ENCODE measurements at regions not wholly inside any gene's neighbourhood (a gene's known extent, or its start where the extent isn't known, plus 50 kb on each side); places are given as distances from the start of the nearest gene placed in this dataset.

DNA sequence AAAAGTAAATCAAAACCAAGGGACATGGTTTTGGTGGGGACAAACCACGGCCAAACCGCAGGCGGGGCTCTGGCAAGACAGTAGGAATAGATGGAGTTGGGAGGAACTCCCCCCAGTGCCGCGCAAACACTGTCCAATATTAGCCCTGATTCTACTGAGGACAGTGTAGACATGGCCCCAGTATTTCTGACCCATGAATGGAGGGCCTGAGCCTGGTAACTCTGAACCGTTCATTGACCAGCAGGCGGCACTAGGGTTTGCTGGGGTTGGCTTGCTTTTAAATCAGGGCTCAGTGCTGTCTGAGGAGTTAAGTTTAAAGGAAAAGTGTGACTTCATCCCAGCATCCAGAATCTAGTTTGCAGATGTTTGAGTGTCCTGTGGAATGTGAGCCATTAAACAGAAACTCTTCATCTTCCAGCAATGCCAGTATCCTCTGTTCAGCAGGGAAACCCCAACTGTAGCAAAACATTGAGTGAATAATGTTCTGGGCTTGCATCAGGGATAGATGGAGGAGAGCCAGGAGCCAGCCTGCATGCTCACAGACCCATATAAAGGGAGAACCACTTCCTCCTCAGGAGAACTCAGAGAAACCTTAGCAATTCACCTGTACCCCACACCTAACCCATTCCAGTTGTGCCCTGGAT lies 147.4 kb upstream of the PRSS58 start:
- no peak overlapping the region for H3K9ac ChIP-seq (ENCODE audit: low read depth, low read length, poor library complexity, severe bottlenecking)
- H3K4me1 ChIP-seq (ENCODE audit: insufficient read depth, low read length, poor library complexity, severe bottlenecking): peaks cover 24% of the 10 kb centered on the region
- no peaks in the 10 kb centered on the region for H4K20me1 ChIP-seq (ENCODE audit: insufficient read depth, low read length, poor library complexity, severe bottlenecking)
- H3F3A ChIP-seq (ENCODE audit: low read depth): no peaks in the 10 kb centered on the region
- H2AFZ ChIP-seq (ENCODE audit: low read length): no peak overlapping the region
- H3K9me2 ChIP-seq (replicated peaks; ENCODE audit: low read depth, low read length): no peaks in the 10 kb centered on the region
- no peak for TF ChIP-seq EZH2phosphoT487 (IDR thresholded peaks at IDR 0.05; ENCODE audit: borderline replicate concordance)
- TF ChIP-seq, protein P1, sequence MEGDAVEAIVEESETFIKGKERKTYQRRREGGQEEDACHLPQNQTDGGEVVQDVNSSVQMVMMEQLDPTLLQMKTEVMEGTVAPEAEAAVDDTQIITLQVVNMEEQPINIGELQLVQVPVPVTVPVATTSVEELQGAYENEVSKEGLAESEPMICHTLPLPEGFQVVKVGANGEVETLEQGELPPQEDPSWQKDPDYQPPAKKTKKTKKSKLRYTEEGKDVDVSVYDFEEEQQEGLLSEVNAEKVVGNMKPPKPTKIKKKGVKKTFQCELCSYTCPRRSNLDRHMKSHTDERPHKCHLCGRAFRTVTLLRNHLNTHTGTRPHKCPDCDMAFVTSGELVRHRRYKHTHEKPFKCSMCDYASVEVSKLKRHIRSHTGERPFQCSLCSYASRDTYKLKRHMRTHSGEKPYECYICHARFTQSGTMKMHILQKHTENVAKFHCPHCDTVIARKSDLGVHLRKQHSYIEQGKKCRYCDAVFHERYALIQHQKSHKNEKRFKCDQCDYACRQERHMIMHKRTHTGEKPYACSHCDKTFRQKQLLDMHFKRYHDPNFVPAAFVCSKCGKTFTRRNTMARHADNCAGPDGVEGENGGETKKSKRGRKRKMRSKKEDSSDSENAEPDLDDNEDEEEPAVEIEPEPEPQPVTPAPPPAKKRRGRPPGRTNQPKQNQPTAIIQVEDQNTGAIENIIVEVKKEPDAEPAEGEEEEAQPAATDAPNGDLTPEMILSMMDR (conservative IDR thresholded peaks at IDR 0.05; ENCODE audit: low read length): no peak
- no peaks in the 10 kb centered on the region for H3K9me3 ChIP-seq (ENCODE audit: insufficient read depth, low read depth, low read length)
- H3K27me3 ChIP-seq (ENCODE audit: insufficient read depth, low read length, poor library complexity, severe bottlenecking): no peaks in the 10 kb centered on the region
- H3K4me2 ChIP-seq (ENCODE audit: low read depth, low read length, poor library complexity, severe bottlenecking): no peak overlapping the region
- H3K36me3 ChIP-seq (ENCODE audit: insufficient read depth, low read length): no peaks in the 10 kb centered on the region
- H3K4me3 ChIP-seq (ENCODE audit: low read length, poor library complexity, severe bottlenecking): no peak overlapping the region
- H3K79me2 ChIP-seq (ENCODE audit: insufficient read depth, low read length): no peaks in the 10 kb centered on the region

DNA sequence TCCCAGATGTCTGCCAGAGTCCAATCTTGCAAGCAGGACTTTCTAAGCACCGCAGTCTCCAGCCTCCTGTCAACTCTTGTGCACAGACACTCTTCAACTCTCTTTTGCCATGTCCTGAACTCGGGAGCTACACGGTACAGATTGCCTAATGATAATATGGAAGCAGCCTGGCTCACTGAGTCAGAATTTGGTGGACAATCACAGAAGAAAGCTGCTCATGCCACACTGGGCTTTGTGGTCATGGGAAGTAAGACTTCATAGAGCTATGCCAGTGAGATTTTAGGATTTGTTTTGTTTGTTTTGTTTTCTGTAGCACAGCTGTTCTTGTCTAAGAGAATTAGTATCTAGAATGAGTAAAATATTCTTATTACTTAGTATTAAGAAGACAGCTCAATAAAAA lies 144.1 kb upstream of the PRSS58 start:
- Histone ChIP-seq H3K9me3 (ENCODE audit: insufficient read depth, low read depth, low read length) (no peaks in the 10 kb centered on the region), H3K9ac (ENCODE audit: low read depth, low read length, poor library complexity, severe bottlenecking) (no peak overlapping the region), H3K4me1 (ENCODE audit: insufficient read depth, low read length, poor library complexity, severe bottlenecking) (peaks cover 18% of the 10 kb centered on the region), H4K20me1 (ENCODE audit: insufficient read depth, low read length, poor library complexity, severe bottlenecking) (no peaks in the 10 kb centered on the region), H3K4me3 (ENCODE audit: low read length, poor library complexity, severe bottlenecking) (no peak overlapping the region), H3K36me3 (ENCODE audit: insufficient read depth, low read length) (no peaks in the 10 kb centered on the region), H3K79me2 (ENCODE audit: insufficient read depth, low read length) (no peaks in the 10 kb centered on the region), H3K9me2 (replicated peaks; ENCODE audit: low read depth, low read length) (no peaks in the 10 kb centered on the region), H2AFZ (ENCODE audit: low read length) (no peak overlapping the region), H3F3A (ENCODE audit: low read depth) (no peaks in the 10 kb centered on the region), H3K4me2 (ENCODE audit: low read depth, low read length, poor library complexity, severe bottlenecking) (no peak overlapping the region), H3K27me3 (ENCODE audit: insufficient read depth, low read length, poor library complexity, severe bottlenecking) (no peaks in the 10 kb centered on the region)
- TF ChIP-seq, protein P1 (conservative IDR thresholded peaks at IDR 0.05; ENCODE audit: low read length): no peak
- no peak for TF ChIP-seq EZH2phosphoT487 (IDR thresholded peaks at IDR 0.05; ENCODE audit: borderline replicate concordance)

DNA sequence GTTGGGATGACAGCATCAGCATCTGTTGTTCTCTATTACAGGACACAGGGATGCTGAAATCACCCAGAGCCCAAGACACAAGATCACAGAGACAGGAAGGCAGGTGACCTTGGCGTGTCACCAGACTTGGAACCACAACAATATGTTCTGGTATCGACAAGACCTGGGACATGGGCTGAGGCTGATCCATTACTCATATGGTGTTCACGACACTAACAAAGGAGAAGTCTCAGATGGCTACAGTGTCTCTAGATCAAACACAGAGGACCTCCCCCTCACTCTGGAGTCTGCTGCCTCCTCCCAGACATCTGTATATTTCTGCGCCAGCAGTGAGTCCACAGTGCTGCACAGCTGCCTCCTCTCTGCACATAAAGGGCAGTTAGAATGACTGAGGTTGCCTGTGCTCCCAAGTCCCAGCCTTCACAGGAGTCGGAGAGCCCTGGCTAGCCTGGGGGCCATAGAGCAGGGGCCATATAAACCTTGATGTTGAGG lies 142.2 kb upstream of the PRSS58 start:
- no peaks in the 10 kb centered on the region for H3K79me2 ChIP-seq (ENCODE audit: insufficient read depth, low read length)
- H3K9me3 ChIP-seq (ENCODE audit: insufficient read depth, low read depth, low read length): no peaks in the 10 kb centered on the region
- H3K27me3 ChIP-seq (ENCODE audit: insufficient read depth, low read length, poor library complexity, severe bottlenecking): no peaks in the 10 kb centered on the region
- H3K4me1 ChIP-seq (ENCODE audit: insufficient read depth, low read length, poor library complexity, severe bottlenecking): peaks cover 18% of the 10 kb centered on the region
- TF ChIP-seq, protein P1 (conservative IDR thresholded peaks at IDR 0.05; ENCODE audit: low read length): no peak
- H3K9ac ChIP-seq (ENCODE audit: low read depth, low read length, poor library complexity, severe bottlenecking): no peak overlapping the region
- H4K20me1 ChIP-seq (ENCODE audit: insufficient read depth, low read length, poor library complexity, severe bottlenecking): no peaks in the 10 kb centered on the region
- no peaks in the 10 kb centered on the region for H3K36me3 ChIP-seq (ENCODE audit: insufficient read depth, low read length)
- no peaks in the 10 kb centered on the region for H3K9me2 ChIP-seq (replicated peaks; ENCODE audit: low read depth, low read length)
- no peak overlapping the region for H3K4me2 ChIP-seq (ENCODE audit: low read depth, low read length, poor library complexity, severe bottlenecking)
- H2AFZ ChIP-seq (ENCODE audit: low read length): no peak overlapping the region
- no peaks in the 10 kb centered on the region for H3F3A ChIP-seq (ENCODE audit: low read depth)
- no peak overlapping the region for H3K4me3 ChIP-seq (ENCODE audit: low read length, poor library complexity, severe bottlenecking)

All from Loucy (cell line).